Neural progenitor cell (in vitro differentiated cells): ENCODE measurements at regions not wholly inside any gene's neighbourhood (a gene's known extent, or its start where the extent isn't known, plus 50 kb on each side); places are given as distances from the start of the nearest gene placed in this dataset.

Experiments
- DNase-seq: peaks from one replicate; pipeline ENCODE4 v3.0.0-alpha.2; 2016; ENCODE audit warnings: low spot score
- H2AFZ ChIP-seq: fragments of 200-600 bp; sonication (generic); replicated peaks from 2 replicates; pipeline ENCODE4 v1.6.1; 2016; ENCODE audit warnings: antibody characterized with exemption
- H3F3A ChIP-seq: fragments of 200-600 bp; sonication (generic); 2 replicates; pipeline ENCODE4 v1.6.1; 2016; ENCODE audit warnings: antibody characterized with exemption, low read depth
- H3K27ac ChIP-seq: fragments of 200-600 bp; sonication (generic); 2 replicates; pipeline ENCODE4 v1.5.1; 2016; ENCODE audit warnings: mild to moderate bottlenecking
- H3K27me3 ChIP-seq: fragments of 200-600 bp; sonication (generic); 2 replicates; pipeline ENCODE4 v1.6.1; 2016; ENCODE audit warnings: mild to moderate bottlenecking, moderate library complexity
- H3K36me3 ChIP-seq: fragments of 200-600 bp; sonication (generic); 2 replicates; pipeline ENCODE4 v1.5.1; 2016
- H3K4me1 ChIP-seq: fragments of 200-600 bp; sonication (generic); 2 replicates; pipeline ENCODE4 v1.6.1; 2016; ENCODE audit warnings: mixed run types
- H3K4me2 ChIP-seq: fragments of 200-600 bp; sonication (generic); 2 replicates; pipeline ENCODE4 v1.6.1; 2016
- H3K4me3 ChIP-seq: fragments of 200-600 bp; sonication (generic); 2 replicates; pipeline ENCODE4 v1.5.1; 2016
- H3K79me2 ChIP-seq: fragments of 200-600 bp; sonication (generic); 2 replicates; pipeline ENCODE4 v1.6.1; 2016; ENCODE audit warnings: low read depth
- H3K9ac ChIP-seq: fragments of 200-600 bp; sonication (generic); 2 replicates; pipeline ENCODE4 v1.6.1; 2016
- H3K9me3 ChIP-seq: fragments of 200-600 bp; sonication (generic); 2 replicates; pipeline ENCODE4 v1.5.1; 2016; ENCODE audit warnings: low read depth
- H4K20me1 ChIP-seq: fragments of 200-600 bp; sonication (generic); 2 replicates; pipeline ENCODE4 v1.6.1; 2016; ENCODE audit warnings: low read depth
- H3K27ac Mint-ChIP-seq: 3 replicates; pipeline ENCODE4 v1.8.0; 2021; ENCODE audit warnings: mixed read lengths
- H3K27me3 Mint-ChIP-seq: 2 replicates; pipeline ENCODE4 v1.8.0; 2022; ENCODE audit warnings: low read depth, mild to moderate bottlenecking, inconsistent platforms, moderate library complexity, mixed read lengths; ENCODE audit not compliant: insufficient read depth
- H3K36me3 Mint-ChIP-seq: 3 replicates; pipeline ENCODE4 v1.8.0; 2021; ENCODE audit warnings: mixed read lengths
- H3K4me1 Mint-ChIP-seq: 3 replicates; pipeline ENCODE4 v1.8.0; 2021; ENCODE audit warnings: mixed read lengths
- H3K4me3 Mint-ChIP-seq: 3 replicates; pipeline ENCODE4 v1.8.0; 2021; ENCODE audit warnings: mild to moderate bottlenecking, moderate library complexity, mixed read lengths
- H3K9me3 Mint-ChIP-seq: 3 replicates; pipeline ENCODE4 v1.8.0; 2020; ENCODE audit warnings: mixed read lengths
- EZH2 ChIP-seq: fragments of 200-600 bp; sonication (generic); IDR thresholded peaks from 2 replicates; pipeline ENCODE4 v1.6.1; 2017; ENCODE audit warnings: antibody characterized with exemption, mild to moderate bottlenecking, moderate library complexity
- EZH2phosphoT487 ChIP-seq: fragments of 200-600 bp; sonication (generic); IDR thresholded peaks from 2 replicates; pipeline ENCODE4 v1.6.1; 2017; ENCODE audit warnings: antibody characterized with exemption
- TF ChIP-seq, protein P1 (sequence below): fragments of 200-600 bp; sonication (generic); IDR thresholded peaks from 2 replicates; pipeline ENCODE4 v1.5.1; 2017; ENCODE audit warnings: antibody characterized with exemption, mild to moderate bottlenecking

DNA sequence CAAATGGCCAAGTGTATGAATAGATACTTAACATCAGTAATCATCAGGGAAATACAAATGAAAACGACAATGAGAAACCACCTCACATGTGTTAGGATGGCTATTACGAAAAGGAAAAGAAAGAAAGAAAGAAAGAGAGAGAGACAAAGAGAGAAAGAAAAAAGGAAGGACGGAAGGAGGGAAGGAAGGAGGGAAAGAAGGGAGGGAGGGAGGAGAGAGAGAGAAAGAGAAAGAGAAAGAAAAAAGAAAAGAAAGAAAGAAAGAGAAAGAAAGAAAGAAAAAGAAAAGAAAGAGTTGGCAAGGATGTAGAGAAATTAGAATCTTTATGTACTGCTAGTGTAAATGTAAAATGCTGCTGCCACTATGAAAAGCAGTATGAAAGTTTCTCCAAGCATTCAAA is 90.7 kb upstream of the DPT start:
- Mint-ChIP-seq H3K9me3 (no peaks in the 10 kb centered on the region), H3K27me3 (no peaks in the 10 kb centered on the region), H3K27ac (no peak overlapping the region), H3K4me3 (no peak overlapping the region), H3K36me3 (no peaks in the 10 kb centered on the region), H3K4me1 (no peaks in the 10 kb centered on the region)
- H3K4me1 ChIP-seq = no peaks in the 10 kb centered on the region
- no peaks in the 10 kb centered on the region for H4K20me1 ChIP-seq
- no peak overlapping the region for H3K27ac ChIP-seq
- no peak overlapping the region for H3K4me3 ChIP-seq
- no peaks in the 10 kb centered on the region for H3K27me3 ChIP-seq
- no peaks in the 10 kb centered on the region for H3K79me2 ChIP-seq
- no peak overlapping the region for H3K4me2 ChIP-seq
- H2AFZ ChIP-seq = no peak overlapping the region
- no peaks in the 10 kb centered on the region for H3F3A ChIP-seq
- H3K36me3 ChIP-seq = no peaks in the 10 kb centered on the region
- TF ChIP-seq, protein P1, sequence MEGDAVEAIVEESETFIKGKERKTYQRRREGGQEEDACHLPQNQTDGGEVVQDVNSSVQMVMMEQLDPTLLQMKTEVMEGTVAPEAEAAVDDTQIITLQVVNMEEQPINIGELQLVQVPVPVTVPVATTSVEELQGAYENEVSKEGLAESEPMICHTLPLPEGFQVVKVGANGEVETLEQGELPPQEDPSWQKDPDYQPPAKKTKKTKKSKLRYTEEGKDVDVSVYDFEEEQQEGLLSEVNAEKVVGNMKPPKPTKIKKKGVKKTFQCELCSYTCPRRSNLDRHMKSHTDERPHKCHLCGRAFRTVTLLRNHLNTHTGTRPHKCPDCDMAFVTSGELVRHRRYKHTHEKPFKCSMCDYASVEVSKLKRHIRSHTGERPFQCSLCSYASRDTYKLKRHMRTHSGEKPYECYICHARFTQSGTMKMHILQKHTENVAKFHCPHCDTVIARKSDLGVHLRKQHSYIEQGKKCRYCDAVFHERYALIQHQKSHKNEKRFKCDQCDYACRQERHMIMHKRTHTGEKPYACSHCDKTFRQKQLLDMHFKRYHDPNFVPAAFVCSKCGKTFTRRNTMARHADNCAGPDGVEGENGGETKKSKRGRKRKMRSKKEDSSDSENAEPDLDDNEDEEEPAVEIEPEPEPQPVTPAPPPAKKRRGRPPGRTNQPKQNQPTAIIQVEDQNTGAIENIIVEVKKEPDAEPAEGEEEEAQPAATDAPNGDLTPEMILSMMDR = no peak
- TF ChIP-seq EZH2phosphoT487 (no peak), EZH2 (no peak)
- H3K9me3 ChIP-seq = no peaks in the 10 kb centered on the region
- no peak for DNase-seq
- no peak overlapping the region for H3K9ac ChIP-seq

DNA sequence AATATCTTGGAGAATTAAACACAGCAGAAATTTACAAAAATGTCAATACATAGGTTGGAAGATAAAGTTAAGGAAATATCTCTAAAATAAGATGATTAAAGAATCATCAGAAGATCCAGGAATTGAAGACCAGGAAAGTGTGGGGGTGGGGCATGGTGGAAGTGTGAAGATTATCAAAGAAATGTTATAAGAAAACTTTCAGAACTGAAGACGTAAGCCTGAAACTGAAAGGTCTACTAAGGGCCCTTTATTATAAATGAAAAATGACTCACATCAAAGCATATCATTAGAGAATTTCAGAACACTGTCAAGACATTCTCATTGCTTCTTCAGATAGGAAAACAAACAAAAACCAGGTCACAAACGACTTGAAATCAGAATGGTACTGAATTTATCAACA is 92.4 kb upstream of the DPT start:
- Histone ChIP-seq H3K36me3 (no peaks in the 10 kb centered on the region), H2AFZ (no peak overlapping the region), H3K9ac (no peak overlapping the region), H3K4me2 (no peak overlapping the region), H3K79me2 (no peaks in the 10 kb centered on the region), H3K4me1 (no peaks in the 10 kb centered on the region), H4K20me1 (no peaks in the 10 kb centered on the region), H3F3A (no peaks in the 10 kb centered on the region), H3K9me3 (no peaks in the 10 kb centered on the region), H3K27me3 (no peaks in the 10 kb centered on the region), H3K4me3 (no peak overlapping the region), H3K27ac (no peak overlapping the region)
- Mint-ChIP-seq H3K4me3 (no peak overlapping the region), H3K36me3 (no peaks in the 10 kb centered on the region), H3K27me3 (no peaks in the 10 kb centered on the region), H3K9me3 (no peaks in the 10 kb centered on the region), H3K27ac (no peak overlapping the region), H3K4me1 (no peaks in the 10 kb centered on the region)
- no peak for DNase-seq
- TF ChIP-seq EZH2phosphoT487 = no peak
- no peak for TF ChIP-seq EZH2
- TF ChIP-seq, protein P1 = no peak

DNA sequence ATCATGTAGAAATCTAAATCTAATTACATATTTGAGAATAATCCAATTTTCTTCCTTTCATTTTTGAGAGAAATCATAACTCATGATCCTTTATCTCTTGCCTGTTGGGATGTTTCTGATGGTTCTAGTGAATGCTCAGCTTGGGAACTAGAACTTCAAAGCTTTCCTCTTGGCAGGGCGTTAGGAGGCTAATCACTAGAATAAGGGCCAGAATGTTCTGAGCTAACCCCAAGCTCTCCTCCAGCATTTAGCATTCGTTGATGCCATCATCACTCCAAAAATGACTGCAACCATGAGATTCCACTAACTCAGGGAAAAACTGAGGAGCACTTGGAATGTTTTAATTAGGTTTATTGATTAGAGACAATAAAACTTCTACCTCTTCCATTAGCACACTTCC is 93.9 kb upstream of the DPT start:
- no peaks in the 10 kb centered on the region for H3K9me3 Mint-ChIP-seq
- Histone ChIP-seq H3K27ac (no peak overlapping the region), H3K36me3 (no peaks in the 10 kb centered on the region), H3K9ac (no peak overlapping the region), H3F3A (no peaks in the 10 kb centered on the region), H3K4me2 (no peak overlapping the region), H2AFZ (no peak overlapping the region), H3K4me3 (no peak overlapping the region), H3K4me1 (no peaks in the 10 kb centered on the region), H3K27me3 (no peaks in the 10 kb centered on the region), H3K9me3 (no peaks in the 10 kb centered on the region), H3K79me2 (no peaks in the 10 kb centered on the region), H4K20me1 (no peaks in the 10 kb centered on the region)
- no peaks in the 10 kb centered on the region for H3K27me3 Mint-ChIP-seq
- H3K36me3 Mint-ChIP-seq = no peaks in the 10 kb centered on the region
- no peak overlapping the region for H3K4me3 Mint-ChIP-seq
- H3K27ac Mint-ChIP-seq = no peak overlapping the region
- TF ChIP-seq EZH2phosphoT487 (no peak), EZH2 (no peak)
- TF ChIP-seq, protein P1 = no peak
- H3K4me1 Mint-ChIP-seq = no peaks in the 10 kb centered on the region
- DNase-seq = no peak

DNA sequence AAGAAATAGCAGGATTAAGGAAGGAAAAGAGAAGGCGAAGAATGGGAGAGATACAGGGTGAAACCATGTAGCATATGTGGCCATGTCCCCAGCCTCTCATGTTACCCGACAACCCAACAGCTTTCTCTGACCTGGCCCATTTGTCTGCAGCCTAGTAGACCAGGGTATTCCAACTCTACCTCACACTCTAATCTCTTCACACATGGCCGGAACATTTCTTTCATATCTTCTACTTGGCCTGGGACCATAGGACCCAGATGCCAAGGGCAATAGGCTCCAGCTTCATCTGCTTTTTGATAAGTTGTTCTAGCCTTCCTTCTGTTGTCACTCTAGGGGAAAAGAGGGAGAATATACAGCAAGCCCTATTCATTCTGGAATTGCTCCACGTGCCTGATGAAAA is 95.0 kb upstream of the DPT start:
- H3K9me3 Mint-ChIP-seq = no peaks in the 10 kb centered on the region
- no peak overlapping the region for H3K27ac Mint-ChIP-seq
- H4K20me1 ChIP-seq = no peaks in the 10 kb centered on the region
- H3K9ac ChIP-seq = no peak overlapping the region
- H3K4me3 ChIP-seq = no peak overlapping the region
- no peak for DNase-seq
- TF ChIP-seq, protein P1 = no peak
- TF ChIP-seq EZH2phosphoT487 (no peak), EZH2 (no peak)
- H3K27ac ChIP-seq = no peak overlapping the region
- no peak overlapping the region for H3K4me3 Mint-ChIP-seq
- H3K27me3 Mint-ChIP-seq = no peaks in the 10 kb centered on the region
- H3K36me3 Mint-ChIP-seq = no peaks in the 10 kb centered on the region
- H2AFZ ChIP-seq = no peak overlapping the region
- H3K4me1 Mint-ChIP-seq = no peaks in the 10 kb centered on the region
- no peaks in the 10 kb centered on the region for H3K27me3 ChIP-seq
- no peaks in the 10 kb centered on the region for H3K36me3 ChIP-seq
- no peaks in the 10 kb centered on the region for H3K4me1 ChIP-seq
- H3K4me2 ChIP-seq = no peak overlapping the region
- H3F3A ChIP-seq = no peaks in the 10 kb centered on the region
- no peaks in the 10 kb centered on the region for H3K79me2 ChIP-seq
- H3K9me3 ChIP-seq = no peaks in the 10 kb centered on the region
